Heart left ventricle (tissue), 16 donors: ENCODE measurements at regions not wholly inside any gene's neighbourhood (a gene's known extent, or its start where the extent isn't known, plus 50 kb on each side); places are given as distances from the start of the nearest gene placed in this dataset.

ENCODE experiments used
- ATAC-seq, 4 donors: fragments of 200-7000 bp; cut with Tn5 transposase; one replicate each; pipeline ENCODE4 v1.9.1; 2020 to 2022; ENCODE audit warnings: moderate library complexity in 4 of 4, mild to moderate bottlenecking in 3 of 4, moderate number of reproducible peaks in 1 of 4
- DNase-seq, 5 donors: peaks; one replicate each; pipeline ENCODE4 v3.0.0-alpha.2; 2020
- H3K27ac ChIP-seq, 12 donors: fragments of 200-600 bp; sonication (generic) in 4 of 12; one replicate each; pipeline versions ENCODE4 v1.5.0 to v1.8.0; 2016 to 2022; ENCODE audit warnings: mild to moderate bottlenecking in 2 of 12
- H3K27me3 ChIP-seq, 9 donors: fragments of 200-600 bp; sonication (generic) in 2 of 9; one replicate each; pipeline versions ENCODE4 v1.5.1 to v1.8.0; 2016 to 2022; ENCODE audit warnings: mild to moderate bottlenecking in 3 of 9
- H3K36me3 ChIP-seq, 9 donors: fragments of 200-600 bp; sonication (generic) in 2 of 9; one replicate each; pipeline versions ENCODE4 v1.5.0 to v1.8.0; 2018 to 2022; ENCODE audit warnings: mild to moderate bottlenecking in 2 of 9
- H3K4me1 ChIP-seq, 12 donors: fragments of 200-600 bp; sonication (generic) in 4 of 12; one replicate each; pipeline versions ENCODE4 v1.5.0 to v1.8.0; 2016 to 2022; ENCODE audit warnings: mild to moderate bottlenecking in 3 of 12
- H3K4me3 ChIP-seq, 12 donors: fragments of 200-600 bp; sonication (generic) in 4 of 12; one replicate each; pipeline versions ENCODE4 v1.5.0 to v1.8.0; 2017 to 2022; ENCODE audit warnings: mild to moderate bottlenecking in 9 of 12, moderate library complexity in 4 of 12
- H3K9me3 ChIP-seq, 12 donors: fragments of 200-600 bp; sonication (generic) in 4 of 12; one replicate each; pipeline versions ENCODE4 v1.5.0 to v1.8.0; 2016 to 2022; ENCODE audit warnings: mild to moderate bottlenecking in 1 of 12
- POLR2A ChIP-seq, 2 donors: fragments of 450-650 bp; IDR thresholded peaks; one replicate each; pipeline ENCODE4 v1.6.1; 2017; ENCODE audit warnings: antibody characterized with exemption in 2 of 2, mild to moderate bottlenecking in 2 of 2, moderate library complexity in 2 of 2
- WGBS, 4 donors: extraction: QIAGEN DNeasy Blood & Tissue Kit in 2 of 4; methylation state at CpG; one replicate each; pipeline versions ENCODE4 v1.1.5 to v1.1.7; 2013 to 2018; 5-methylcytosine and 5-hydroxymethylcytosine counted together
- intact Hi-C, 10 donors: fragments of 100-400 bp; cut with DNase I; formaldehyde crosslinking; loops; one replicate each; pipeline versions ENCODE4 v1.11.1 to v1.14.2; 2022
- TF ChIP-seq, protein P1 (sequence below), 12 donors: fragments of 200-600 bp; sonication (generic) in 4 of 12; IDR thresholded peaks; one replicate each; pipeline versions ENCODE4 v1.5.0 to v1.8.0; 2018 to 2022; ENCODE audit warnings: antibody characterized with exemption in 12 of 12, mild to moderate bottlenecking in 5 of 12
- donor health status: ischemic (EF 13 %, LVEDD 7.1; RV severe dilation, severe dysfunction).
- donor health status: healthy with polysubstance abuse.
- donor health status: DM: no; HTN: yes; CAD: no.
- donor health status: DM: no; HTN: no; CAD: no.
- donor health status: ischemic (EF 25% LVEDD 6.9; RV normal size, moderate dysfunction).
- donor health status: ischemic (EF 25% LVEDD 5.7; RV mildly dilated, moderate dysfunction).
- donor health status: healthy.
- donor health status: DM: yes; HTN: yes; CAD: no.
- donor health status: ischemic (EF 35%, LVEDD 5.7; RV mildly dilated, moderate dysfunction).
- donor health status: nonischemic (EF 11% LVEDD 7.7; RV severe dilation, severe dysfunction).
- donor health status: DM: yes; HTN: yes; CAD: no.
- donor health status: PGD.
- donor health status: ischemic (EF 29% LVEDD 5.4; RV normal size, mild dysfunction).
- donor health status: nonischemic (EF 23%, LVEDD 6.1; RV moderate dilation, normal function).

- Histone ChIP-seq H3K36me3 (no peaks in the 10 kb centered on the region), H3K4me1 (peaks cover 0 to 13% (median 0%) of the 10 kb centered on the region in 12 donors), H3K4me3 (no peak overlapping the region), H3K27me3 (no peaks in the 10 kb centered on the region), H3K27ac (no peak overlapping the region), H3K9me3 (peaks cover 0 to 31% (median 15%) of the 10 kb centered on the region in 12 donors)
- intact Hi-C loops = no loop called here
- DNase-seq = no peak
- WGBS, 4 donors = 84 to 86% (median 85%) methylated on average over 8 of the region's 8 CpGs
- ATAC-seq = no peak
- no peak for TF ChIP-seq POLR2A (IDR thresholded peaks at IDR 0.05)
- TF ChIP-seq, protein P1, sequence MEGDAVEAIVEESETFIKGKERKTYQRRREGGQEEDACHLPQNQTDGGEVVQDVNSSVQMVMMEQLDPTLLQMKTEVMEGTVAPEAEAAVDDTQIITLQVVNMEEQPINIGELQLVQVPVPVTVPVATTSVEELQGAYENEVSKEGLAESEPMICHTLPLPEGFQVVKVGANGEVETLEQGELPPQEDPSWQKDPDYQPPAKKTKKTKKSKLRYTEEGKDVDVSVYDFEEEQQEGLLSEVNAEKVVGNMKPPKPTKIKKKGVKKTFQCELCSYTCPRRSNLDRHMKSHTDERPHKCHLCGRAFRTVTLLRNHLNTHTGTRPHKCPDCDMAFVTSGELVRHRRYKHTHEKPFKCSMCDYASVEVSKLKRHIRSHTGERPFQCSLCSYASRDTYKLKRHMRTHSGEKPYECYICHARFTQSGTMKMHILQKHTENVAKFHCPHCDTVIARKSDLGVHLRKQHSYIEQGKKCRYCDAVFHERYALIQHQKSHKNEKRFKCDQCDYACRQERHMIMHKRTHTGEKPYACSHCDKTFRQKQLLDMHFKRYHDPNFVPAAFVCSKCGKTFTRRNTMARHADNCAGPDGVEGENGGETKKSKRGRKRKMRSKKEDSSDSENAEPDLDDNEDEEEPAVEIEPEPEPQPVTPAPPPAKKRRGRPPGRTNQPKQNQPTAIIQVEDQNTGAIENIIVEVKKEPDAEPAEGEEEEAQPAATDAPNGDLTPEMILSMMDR (IDR thresholded peaks at IDR 0.05) = no peak
These were observed 56.3 kb upstream of the MAP10 start for GRCh38 chr1:232748910-232749368.

DNA sequence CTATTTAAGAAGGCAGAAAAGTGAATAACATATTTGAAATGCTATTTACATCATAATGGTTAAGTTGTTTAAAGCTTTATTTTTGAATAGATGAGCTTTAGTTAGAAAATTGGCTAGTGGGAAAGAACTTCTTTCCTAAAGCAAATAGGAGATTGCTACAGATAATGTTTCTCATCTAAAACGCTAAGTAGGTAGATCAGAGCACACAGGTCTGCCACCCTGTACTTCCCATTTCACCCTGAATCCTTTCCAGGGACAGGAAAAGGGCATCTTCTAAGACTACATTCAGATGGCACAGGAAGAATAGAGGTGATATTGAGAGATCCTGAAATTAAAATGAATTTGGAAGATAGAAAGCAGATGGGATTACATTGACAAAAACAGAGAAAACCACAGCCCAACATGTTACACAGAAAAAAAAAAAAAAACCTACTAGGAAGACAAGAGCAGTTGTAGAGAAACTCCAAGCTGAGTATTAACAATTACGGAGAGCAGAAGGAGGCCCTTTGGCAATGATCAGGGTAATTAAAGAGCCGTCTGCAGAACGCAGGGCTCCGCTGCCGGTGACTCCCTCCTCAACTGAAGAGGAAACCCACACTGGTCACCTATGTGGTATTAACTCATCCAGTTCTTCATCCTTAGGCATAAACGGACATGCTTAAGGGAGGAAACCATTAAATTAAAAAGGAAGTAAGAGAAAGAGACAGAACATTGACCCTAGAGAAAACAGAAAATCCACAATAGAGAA, 53.6 kb upstream of the MAP10 start:
- 39 to 43% (median 40%) methylated on average over 7 of the region's 7 CpGs for WGBS, 4 donors

GRCh38 chr1:232752365-232752764, 52.9 kb upstream of the MAP10 start:
- DNase-seq (no peak), ATAC-seq (no peak)
- no peaks in the 10 kb centered on the region for H3K36me3 ChIP-seq
- no peak for TF ChIP-seq POLR2A (IDR thresholded peaks at IDR 0.05)
- TF ChIP-seq, protein P1 (IDR thresholded peaks at IDR 0.05) = no peak
- H3K4me1 ChIP-seq = peaks cover 0 to 13% (median 0%) of the 10 kb centered on the region in 12 donors
- intact Hi-C loops = no loop called here
- 53 to 69% (median 58%) methylated on average over 1 of the region's 1 CpG for WGBS, 4 donors
- H3K4me3 ChIP-seq = no peak overlapping the region
- H3K9me3 ChIP-seq = peaks cover 0 to 31% (median 15%) of the 10 kb centered on the region in 12 donors
- H3K27me3 ChIP-seq = no peaks in the 10 kb centered on the region
- H3K27ac ChIP-seq = no peak overlapping the region

More for the DNA sequence above, 53.6 kb upstream of the MAP10 start:
- DNase-seq (no peak), ATAC-seq (no peak)
- Histone ChIP-seq H3K4me1 (peaks cover 0 to 13% (median 0%) of the 10 kb centered on the region in 12 donors), H3K9me3 (peaks cover 0 to 31% (median 15%) of the 10 kb centered on the region in 12 donors), H3K36me3 (no peaks in the 10 kb centered on the region), H3K27me3 (no peaks in the 10 kb centered on the region), H3K27ac (no peak overlapping the region), H3K4me3 (no peak overlapping the region)
- intact Hi-C loops = no loop called here
- TF ChIP-seq, protein P1 (IDR thresholded peaks at IDR 0.05) = no peak
- no peak for TF ChIP-seq POLR2A (IDR thresholded peaks at IDR 0.05)

DNA sequence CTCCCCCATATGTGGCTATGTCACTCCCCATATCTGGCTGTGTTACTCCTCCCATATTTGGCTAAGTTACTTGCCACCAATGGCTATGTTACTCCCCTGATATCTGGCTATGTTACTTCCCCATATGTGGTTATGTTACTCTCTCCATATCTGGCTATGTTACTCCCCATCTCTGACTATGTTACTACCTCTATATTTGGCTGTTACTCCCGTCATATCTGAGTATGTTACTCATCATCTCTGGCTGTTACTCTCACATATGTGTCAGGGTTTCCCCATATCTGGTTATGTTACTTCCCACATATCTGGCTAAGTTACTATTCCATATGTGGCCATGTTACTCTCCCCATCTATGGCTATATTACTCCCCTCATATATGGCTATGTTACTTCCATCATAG, 50.3 kb upstream of the MAP10 start:
- no peak for TF ChIP-seq POLR2A (IDR thresholded peaks at IDR 0.05)
- TF ChIP-seq, protein P1 (IDR thresholded peaks at IDR 0.05) = no peak
- no peak for ATAC-seq
- peaks cover 0 to 8% (median under 1%) of the 10 kb centered on the region in 12 donors for H3K9me3 ChIP-seq
- no peaks in the 10 kb centered on the region for H3K27me3 ChIP-seq
- H3K36me3 ChIP-seq = no peaks in the 10 kb centered on the region
- 72 to 88% (median 81%) methylated on average over 1 of the region's 1 CpG for WGBS, 4 donors
- H3K27ac ChIP-seq = no peak overlapping the region
- H3K4me1 ChIP-seq = peaks cover 0 to 13% (median 0%) of the 10 kb centered on the region in 12 donors
- no peak overlapping the region for H3K4me3 ChIP-seq
- no peak for DNase-seq
- intact Hi-C loops = no loop called here
